ENCODE measurements at regions not wholly inside any gene's neighbourhood (a gene's known extent, or its start where the extent isn't known, plus 50 kb on each side); places are given as distances from the start of the nearest gene placed in this dataset.

GRCh38 chr4:34309383-34309906 lies 1934.9 kb downstream of the ARAP2 start:
- TF ChIP-seq GATA2 (IDR thresholded peaks at IDR 0.05; ENCODE audit: low read depth, low read length) (no peak), GATA3 (IDR thresholded peaks at IDR 0.05; ENCODE audit: low read depth, low read length) (no peak)

All from SH-SY5Y (cell line).